ENCODE measurements at regions not wholly inside any gene's neighbourhood (a gene's known extent, or its start where the extent isn't known, plus 50 kb on each side); places are given as distances from the start of the nearest gene placed in this dataset.

DNA sequence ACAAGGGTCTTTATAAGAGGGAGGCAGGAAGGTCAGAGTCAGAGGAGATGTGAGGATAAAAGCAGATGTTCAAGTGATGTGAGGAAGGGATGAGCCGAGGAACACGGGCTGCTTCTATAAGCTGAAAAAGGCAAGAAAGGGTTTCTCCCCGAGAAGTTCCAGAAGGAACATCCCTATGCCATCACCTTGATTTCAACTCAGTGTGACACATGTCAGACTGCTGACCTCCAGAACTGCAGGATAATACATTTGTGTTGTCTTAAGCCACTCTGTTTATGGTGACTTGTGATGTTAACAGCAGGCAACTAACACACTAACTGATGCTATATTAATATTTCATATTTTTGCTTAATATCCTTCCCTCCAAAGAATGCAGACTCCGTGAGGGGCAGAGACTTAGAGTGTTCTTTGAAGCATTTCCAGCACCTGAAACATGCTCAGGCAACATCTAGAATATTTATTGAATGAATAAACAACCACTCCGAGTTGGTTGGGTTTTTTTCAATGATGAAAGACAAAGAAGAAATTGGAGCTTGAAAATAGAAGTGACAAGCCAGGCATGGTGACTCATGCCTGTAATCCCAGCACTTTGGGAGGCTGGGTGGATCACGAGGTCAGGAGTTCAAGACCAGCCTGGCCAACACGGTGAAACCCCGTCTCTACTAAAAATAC lies 77.6 kb upstream of the ADRA1B start:
- DNase-seq (ENCODE audit: extremely low read depth in 1 of 11, low read depth in 9 of 11, low spot score in 4 of 11) = no peak

DNA sequence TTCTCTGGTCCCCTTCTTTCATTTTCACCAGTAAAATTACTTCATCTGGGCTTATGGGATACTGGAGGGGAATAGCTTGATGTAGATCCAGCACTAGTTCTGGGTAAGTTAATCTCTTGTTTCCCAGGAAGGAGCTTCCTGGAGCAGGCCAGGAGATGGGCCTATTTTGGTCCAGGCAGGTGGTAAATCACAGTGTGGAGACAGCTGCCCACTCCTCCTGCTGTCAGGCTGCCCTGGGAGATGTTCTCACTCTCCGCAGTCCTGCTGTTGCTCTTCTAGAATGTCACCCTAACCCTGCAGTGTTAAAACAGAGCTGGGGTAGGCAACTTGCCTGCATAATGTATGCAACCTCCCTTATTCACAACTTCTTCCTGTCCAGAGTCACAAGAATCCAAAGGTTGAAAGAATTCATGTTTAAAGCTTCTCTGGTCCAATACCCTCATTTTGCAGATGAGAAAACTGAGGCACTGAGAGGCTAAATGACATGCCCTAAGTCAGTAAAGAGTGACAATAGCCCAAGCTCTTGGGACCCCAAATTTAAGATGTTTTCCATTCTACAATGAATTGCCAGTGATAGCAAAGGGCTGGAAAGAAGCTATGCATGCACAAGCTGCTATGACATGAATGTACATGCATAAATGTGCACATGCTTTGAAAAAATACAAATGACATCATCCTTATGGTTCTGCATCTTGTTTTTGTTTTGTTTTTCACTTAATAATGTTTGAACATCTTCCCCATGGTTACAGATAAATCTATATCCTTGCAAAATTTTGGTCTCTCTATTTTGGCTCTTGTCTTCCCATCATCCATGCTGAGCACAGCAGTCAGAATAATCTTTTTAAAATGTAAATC lies 71.8 kb upstream of the ADRA1B start:
- DNase-seq (ENCODE audit: extremely low read depth in 1 of 11, low read depth in 9 of 11, low spot score in 4 of 11) = no peak

DNA sequence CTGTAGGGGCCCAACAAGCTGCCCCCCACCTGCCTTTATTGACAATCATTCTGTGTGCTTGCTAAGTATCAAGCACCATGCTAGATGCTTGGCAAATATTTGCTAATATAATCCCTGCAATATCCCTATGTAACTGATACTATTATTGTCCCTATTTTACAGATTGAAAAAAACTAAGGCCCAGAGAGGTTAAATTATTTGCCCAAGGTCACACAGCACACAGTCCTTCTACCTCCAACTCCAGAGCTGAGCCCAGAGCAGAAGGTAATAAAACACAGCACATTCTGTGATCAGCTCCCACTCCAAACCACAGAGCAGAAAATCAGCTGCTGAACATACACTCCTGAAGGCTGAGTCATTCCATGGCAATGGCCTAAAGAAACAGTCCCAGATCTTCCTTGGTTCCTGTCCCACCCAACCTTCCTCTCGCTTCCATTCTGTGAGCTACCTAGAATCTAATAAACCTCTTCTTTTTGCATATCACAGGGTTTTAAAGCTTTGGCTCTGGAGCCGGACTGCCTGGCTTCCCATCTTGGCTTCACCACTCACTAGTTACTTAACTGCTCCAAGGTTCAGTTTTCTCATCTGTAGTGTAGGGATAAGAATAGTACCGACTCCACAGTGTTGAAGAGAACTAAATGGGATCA lies 66.7 kb upstream of the ADRA1B start:
- DNase-seq (ENCODE audit: extremely low read depth in 1 of 11, low read depth in 9 of 11, low spot score in 4 of 11) = no peak

DNA sequence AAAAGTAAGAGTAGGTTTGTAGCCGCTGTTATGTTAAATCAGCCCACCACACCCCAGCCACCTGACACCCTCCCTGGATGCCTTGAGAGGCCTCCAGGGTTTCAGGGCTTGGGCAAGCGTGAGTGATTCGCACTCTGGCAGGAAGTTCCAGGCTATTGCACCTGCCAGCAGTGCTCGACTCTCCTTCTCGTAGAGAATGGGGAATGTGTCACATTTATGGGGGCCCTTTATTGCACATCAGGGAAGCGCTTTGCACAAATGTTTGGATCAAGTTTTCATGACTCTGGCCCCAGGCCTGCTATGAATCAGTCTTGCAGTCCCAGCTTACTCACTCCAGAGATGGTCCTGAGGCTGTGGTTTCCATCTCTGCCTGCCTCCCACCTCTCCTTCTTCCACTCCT lies 66.1 kb upstream of the ADRA1B start:
- DNase-seq (ENCODE audit: extremely low read depth in 1 of 11, low read depth in 9 of 11, low spot score in 4 of 11) = peak in 3 of 11 donors; percentile 32 to 36 (median 34)

DNA sequence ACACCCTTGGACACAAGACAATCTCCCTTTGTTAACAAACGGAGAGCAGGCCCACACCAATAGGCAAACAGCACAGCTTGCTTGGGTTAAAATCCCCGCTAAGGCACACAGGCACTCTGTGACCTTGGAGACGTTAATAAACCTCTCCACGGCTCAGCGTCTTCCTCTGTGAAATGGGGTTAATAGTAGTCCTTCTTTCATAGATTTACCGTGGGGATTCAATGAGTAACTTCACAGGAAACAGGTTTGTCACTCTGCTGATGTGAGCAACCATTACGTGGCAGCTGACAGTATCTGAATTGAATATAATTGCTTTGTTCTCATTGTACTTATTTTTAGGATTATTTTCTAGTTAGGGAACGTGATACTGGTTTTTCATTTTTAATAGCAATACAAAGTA lies 65.2 kb upstream of the ADRA1B start:
- DNase-seq (ENCODE audit: extremely low read depth in 1 of 11, low read depth in 9 of 11, low spot score in 4 of 11) = no peak

DNA sequence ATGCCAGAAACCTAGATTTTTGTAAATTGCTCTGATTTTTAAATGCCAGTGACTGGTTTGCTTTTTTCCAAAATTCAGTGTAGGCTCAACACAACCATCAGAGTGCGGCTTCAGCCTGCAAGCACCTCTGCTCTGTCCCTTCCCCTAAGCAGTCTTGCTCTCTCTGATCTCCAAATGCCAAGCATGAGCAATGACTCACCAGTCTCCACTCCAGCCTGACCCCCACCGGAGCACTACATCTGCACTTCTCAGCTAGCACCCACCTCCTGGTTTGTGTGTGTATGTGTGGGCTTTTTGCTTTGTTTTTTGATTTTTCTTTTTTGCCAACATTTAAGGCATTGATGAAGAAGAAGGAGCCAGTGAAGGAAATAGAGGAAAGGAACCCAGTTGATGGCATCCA lies 61.4 kb upstream of the ADRA1B start:
- no peak for DNase-seq (ENCODE audit: extremely low read depth in 1 of 11, low read depth in 9 of 11, low spot score in 4 of 11)

DNA sequence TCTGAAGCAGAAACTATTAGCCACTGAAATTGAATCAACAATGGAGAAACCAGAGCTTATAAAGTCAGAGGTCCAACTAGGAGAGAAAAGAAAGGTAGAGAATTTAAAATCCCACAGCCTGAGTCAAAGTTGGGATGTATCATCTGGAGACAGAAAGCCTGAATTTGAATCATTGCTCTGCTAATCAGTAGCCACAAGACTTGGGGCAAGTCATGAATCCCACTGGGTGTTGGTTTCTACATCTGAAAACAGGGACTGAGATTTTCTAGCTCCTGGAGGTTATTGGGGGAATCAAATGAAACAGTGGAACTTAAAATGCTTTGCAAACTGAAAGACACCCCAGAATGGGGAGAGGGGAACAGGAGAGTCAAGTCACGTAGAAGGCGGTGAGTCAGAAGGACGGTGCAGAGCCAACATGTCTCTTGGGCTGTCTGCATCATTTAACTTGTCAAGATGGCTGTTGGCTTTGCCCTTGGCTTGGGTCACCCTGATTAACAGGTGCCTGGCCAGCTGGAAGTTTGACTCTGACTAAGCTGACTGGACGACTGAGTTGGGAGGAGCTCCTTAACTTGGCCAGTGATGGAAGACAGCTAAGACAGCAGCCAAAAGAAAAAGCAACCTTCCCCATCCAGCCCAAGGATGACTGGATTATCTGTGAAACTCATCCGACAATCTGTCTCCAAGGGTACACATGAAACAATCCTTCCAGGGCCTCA lies 60.6 kb upstream of the ADRA1B start:
- DNase-seq (ENCODE audit: extremely low read depth in 1 of 11, low read depth in 9 of 11, low spot score in 4 of 11) = no peak

DNA sequence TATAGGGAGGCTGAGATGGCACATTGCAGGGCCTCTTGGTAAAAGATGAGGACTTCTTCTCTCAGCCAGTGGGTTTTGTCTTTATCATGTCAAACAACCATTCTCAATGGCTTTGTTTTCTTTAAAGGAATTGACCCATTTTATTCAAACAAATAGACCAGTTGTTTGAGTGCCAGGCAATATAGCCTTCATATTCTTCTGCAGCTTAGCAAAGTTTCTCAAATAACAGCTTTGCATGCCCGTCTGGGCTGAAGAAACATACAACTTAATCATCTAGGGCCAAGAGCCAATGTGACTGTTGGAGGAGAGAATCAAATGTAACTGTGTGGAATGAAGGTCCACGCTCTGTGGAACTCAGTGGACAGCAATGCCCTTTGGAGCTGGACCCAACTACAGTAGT lies 57.4 kb upstream of the ADRA1B start:
- no peak for DNase-seq (ENCODE audit: extremely low read depth in 1 of 11, low read depth in 9 of 11, low spot score in 4 of 11)

DNA sequence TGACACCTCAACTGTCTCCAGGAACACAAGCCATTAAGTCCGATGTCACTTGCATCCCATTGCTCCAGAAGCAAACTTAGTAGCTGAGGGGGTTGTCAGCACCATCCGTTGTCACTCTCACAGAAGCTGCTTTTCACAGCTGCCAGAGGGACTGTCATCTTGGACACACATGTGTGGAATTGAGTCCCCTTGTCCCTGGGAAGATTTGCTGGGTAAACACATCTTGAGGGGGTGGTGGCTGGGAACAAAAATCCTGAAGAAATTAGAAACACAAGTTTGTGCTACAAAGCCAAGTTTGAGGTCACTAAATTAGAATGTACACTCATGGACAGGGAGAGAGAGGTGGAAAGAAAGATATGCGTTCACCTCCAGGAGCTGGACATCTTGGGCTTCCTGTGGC lies 55.2 kb upstream of the ADRA1B start:
- no peak for DNase-seq (ENCODE audit: extremely low read depth in 1 of 11, low read depth in 9 of 11, low spot score in 4 of 11)

DNA sequence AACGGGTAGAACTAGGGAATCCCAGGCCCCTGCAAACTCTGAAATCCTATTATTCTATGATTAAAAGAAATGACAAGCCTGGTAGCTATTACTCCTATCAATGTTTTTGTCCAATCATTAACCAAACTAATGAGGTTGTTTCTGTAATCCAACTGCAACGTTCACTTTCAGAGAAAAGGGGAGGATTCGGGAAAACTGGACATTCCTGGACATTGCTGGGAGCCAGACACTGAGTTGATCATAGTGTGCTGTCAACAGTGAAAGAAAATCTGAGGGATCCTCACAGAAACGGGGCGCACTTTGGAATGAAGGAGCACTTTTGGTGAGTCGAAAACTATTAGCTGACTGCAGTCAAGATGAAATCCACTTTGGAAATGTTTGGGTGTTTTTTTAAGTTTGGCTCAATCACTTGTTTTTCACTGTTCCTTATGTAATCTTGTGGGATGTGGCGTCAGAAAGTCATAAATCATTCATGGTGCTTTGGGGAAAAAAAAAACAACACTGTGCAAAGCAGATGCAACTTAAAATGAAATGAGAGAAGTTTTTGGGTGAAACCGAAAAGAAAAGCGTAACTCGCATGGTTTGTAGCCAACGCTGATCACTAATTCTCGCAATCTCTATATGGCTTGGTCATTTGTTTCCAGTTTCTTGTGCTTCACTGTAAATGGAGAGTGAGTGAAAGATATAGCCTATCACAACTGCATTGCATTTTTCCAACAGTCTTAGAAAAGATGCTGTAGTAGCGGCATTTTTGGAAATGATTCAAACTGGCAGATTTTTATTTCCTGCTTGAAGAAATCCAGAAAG lies 51.2 kb upstream of the ADRA1B start:
- DNase-seq (ENCODE audit: extremely low read depth in 1 of 11, low read depth in 9 of 11, low spot score in 4 of 11) = no peak

DNA sequence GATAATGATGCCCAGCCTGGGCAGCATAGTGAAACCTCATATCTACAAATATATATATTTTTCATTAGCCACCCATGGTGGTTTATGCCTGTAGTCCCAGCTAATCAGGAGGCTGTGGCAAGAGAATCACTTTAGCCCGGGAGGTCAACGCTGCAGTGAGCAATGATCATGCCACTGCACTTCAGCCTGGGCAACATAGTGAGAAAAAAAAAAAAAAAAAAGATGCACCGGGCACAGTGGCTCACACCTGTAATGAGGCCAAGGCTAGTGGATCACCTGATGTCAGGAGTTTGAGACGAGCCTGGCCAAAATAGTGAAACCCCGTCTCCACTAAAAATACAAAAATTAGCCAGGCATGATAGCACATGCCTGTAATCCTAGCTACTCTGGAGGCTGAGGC lies 50.2 kb upstream of the ADRA1B start:
- no peak for DNase-seq (ENCODE audit: extremely low read depth in 1 of 11, low read depth in 9 of 11, low spot score in 4 of 11)
